ENCODE measurements at regions not wholly inside any gene's neighbourhood (a gene's known extent, or its start where the extent isn't known, plus 50 kb on each side); places are given as distances from the start of the nearest gene placed in this dataset.

GRCh38 chr12:9348906-9349518, 140.8 kb upstream of the PZP start:
- DNase-seq (ENCODE audit: insufficient read length, low spot score) (no peak), FAIRE-seq (no peak)
- TF ChIP-seq TAF1 (IDR thresholded peaks at IDR 0.05; ENCODE audit: low read depth, low read length) (no peak), PAX5 (IDR thresholded peaks at IDR 0.05; ENCODE audit: insufficient read depth, low read length, severe bottlenecking) (no peak), SPI1 (IDR thresholded peaks at IDR 0.05; ENCODE audit: low read depth, low read length) (no peak), POLR2A (IDR thresholded peaks at IDR 0.05; ENCODE audit: low read depth, low read length) (no peak), POU2F2 (IDR thresholded peaks at IDR 0.05; ENCODE audit: low read depth, low read length) (no peak), POLR2AphosphoS5 (IDR thresholded peaks at IDR 0.05; ENCODE audit: low read depth, low read length) (no peak)

GRCh38 chr12:9347328-9348127, 139.3 kb upstream of the PZP start:
- TF ChIP-seq PAX5 (IDR thresholded peaks at IDR 0.05; ENCODE audit: insufficient read depth, low read length, severe bottlenecking) (no peak), SPI1 (IDR thresholded peaks at IDR 0.05; ENCODE audit: low read depth, low read length) (no peak), POU2F2 (IDR thresholded peaks at IDR 0.05; ENCODE audit: low read depth, low read length) (no peak), POLR2AphosphoS5 (IDR thresholded peaks at IDR 0.05; ENCODE audit: low read depth, low read length) (no peak), TAF1 (IDR thresholded peaks at IDR 0.05; ENCODE audit: low read depth, low read length) (no peak), POLR2A (IDR thresholded peaks at IDR 0.05; ENCODE audit: low read depth, low read length) (no peak)
- no peak for FAIRE-seq

GRCh38 chr12:9346866-9347327, 138.7 kb upstream of the PZP start:
- DNase-seq (ENCODE audit: insufficient read length, low spot score) (no peak), FAIRE-seq (no peak)
- TF ChIP-seq PAX5 (IDR thresholded peaks at IDR 0.05; ENCODE audit: insufficient read depth, low read length, severe bottlenecking) (no peak), POLR2A (IDR thresholded peaks at IDR 0.05; ENCODE audit: low read depth, low read length) (no peak)

More at GRCh38 chr12:9347328-9348127, 139.3 kb upstream of the PZP start:
- DNase-seq (ENCODE audit: insufficient read length, low spot score): no peak

- FAIRE-seq: no peak
Observed at GRCh38 chr12:9345171-9345570, 137.0 kb upstream of the PZP start.

GRCh38 chr12:9344541-9344940, 136.3 kb upstream of the PZP start:
- DNase-seq (ENCODE audit: insufficient read length, low spot score) (no peak), FAIRE-seq (no peak)
- TF ChIP-seq SPI1 (IDR thresholded peaks at IDR 0.05; ENCODE audit: low read depth, low read length): no peak
- TF ChIP-seq POU2F2 (IDR thresholded peaks at IDR 0.05; ENCODE audit: low read depth, low read length): no peak
- no peak for TF ChIP-seq PAX5 (IDR thresholded peaks at IDR 0.05; ENCODE audit: insufficient read depth, low read length, severe bottlenecking)
- no peak for TF ChIP-seq POLR2AphosphoS5 (IDR thresholded peaks at IDR 0.05; ENCODE audit: low read depth, low read length)

More at GRCh38 chr12:9345171-9345570, 137.0 kb upstream of the PZP start:
- TF ChIP-seq TAF1 (IDR thresholded peaks at IDR 0.05; ENCODE audit: low read depth, low read length): no peak
- TF ChIP-seq SPI1 (IDR thresholded peaks at IDR 0.05; ENCODE audit: low read depth, low read length): no peak
- TF ChIP-seq POLR2AphosphoS5 (IDR thresholded peaks at IDR 0.05; ENCODE audit: low read depth, low read length): no peak
- TF ChIP-seq POLR2A (IDR thresholded peaks at IDR 0.05; ENCODE audit: low read depth, low read length): no peak
- TF ChIP-seq POU2F2 (IDR thresholded peaks at IDR 0.05; ENCODE audit: low read depth, low read length): no peak
- no peak for TF ChIP-seq PAX5 (IDR thresholded peaks at IDR 0.05; ENCODE audit: insufficient read depth, low read length, severe bottlenecking)
- no peak for DNase-seq (ENCODE audit: insufficient read length, low spot score)

- TF ChIP-seq SPI1 (IDR thresholded peaks at IDR 0.05; ENCODE audit: low read depth, low read length): no peak
- no peak for TF ChIP-seq POLR2A (IDR thresholded peaks at IDR 0.05; ENCODE audit: low read depth, low read length)
- no peak for TF ChIP-seq PAX5 (IDR thresholded peaks at IDR 0.05; ENCODE audit: insufficient read depth, low read length, severe bottlenecking)
- TF ChIP-seq POU2F2 (IDR thresholded peaks at IDR 0.05; ENCODE audit: low read depth, low read length): no peak
- TF ChIP-seq POLR2AphosphoS5 (IDR thresholded peaks at IDR 0.05; ENCODE audit: low read depth, low read length): no peak
- no peak for TF ChIP-seq TAF1 (IDR thresholded peaks at IDR 0.05; ENCODE audit: low read depth, low read length)
Observed at GRCh38 chr12:9343731-9344130, 135.5 kb upstream of the PZP start.

GRCh38 chr12:9342614-9343353, 134.6 kb upstream of the PZP start:
- peak; percentile 20 for FAIRE-seq
- TF ChIP-seq SPI1 (IDR thresholded peaks at IDR 0.05; ENCODE audit: low read depth, low read length) (no peak), POLR2AphosphoS5 (IDR thresholded peaks at IDR 0.05; ENCODE audit: low read depth, low read length) (no peak), TAF1 (IDR thresholded peaks at IDR 0.05; ENCODE audit: low read depth, low read length) (no peak), POU2F2 (IDR thresholded peaks at IDR 0.05; ENCODE audit: low read depth, low read length) (no peak), PAX5 (IDR thresholded peaks at IDR 0.05; ENCODE audit: insufficient read depth, low read length, severe bottlenecking) (no peak), POLR2A (IDR thresholded peaks at IDR 0.05; ENCODE audit: low read depth, low read length) (no peak)

More at GRCh38 chr12:9343731-9344130, 135.5 kb upstream of the PZP start:
- DNase-seq (ENCODE audit: insufficient read length, low spot score) (no peak), FAIRE-seq (no peak)

GRCh38 chr12:9341260-9341585, 133.0 kb upstream of the PZP start:
- no peak for FAIRE-seq

More at GRCh38 chr12:9342614-9343353, 134.6 kb upstream of the PZP start:
- DNase-seq (ENCODE audit: insufficient read length, low spot score): no peak

GRCh38 chr12:9340422-9341259, 132.4 kb upstream of the PZP start:
- FAIRE-seq (no peak), DNase-seq (ENCODE audit: insufficient read length, low spot score) (no peak)
- TF ChIP-seq POLR2A (IDR thresholded peaks at IDR 0.05; ENCODE audit: low read depth, low read length): no peak
- TF ChIP-seq TAF1 (IDR thresholded peaks at IDR 0.05; ENCODE audit: low read depth, low read length): no peak
- TF ChIP-seq POLR2AphosphoS5 (IDR thresholded peaks at IDR 0.05; ENCODE audit: low read depth, low read length): no peak
- TF ChIP-seq PAX5 (IDR thresholded peaks at IDR 0.05; ENCODE audit: insufficient read depth, low read length, severe bottlenecking): no peak
- TF ChIP-seq POU2F2 (IDR thresholded peaks at IDR 0.05; ENCODE audit: low read depth, low read length): no peak
- TF ChIP-seq SPI1 (IDR thresholded peaks at IDR 0.05; ENCODE audit: low read depth, low read length): no peak

More at GRCh38 chr12:9341260-9341585, 133.0 kb upstream of the PZP start:
- no peak for TF ChIP-seq POU2F2 (IDR thresholded peaks at IDR 0.05; ENCODE audit: low read depth, low read length)
- DNase-seq (ENCODE audit: insufficient read length, low spot score): no peak
